Bronchial epithelial cell (primary cell): ENCODE measurements at regions not wholly inside any gene's neighbourhood (a gene's known extent, or its start where the extent isn't known, plus 50 kb on each side); places are given as distances from the start of the nearest gene placed in this dataset.
A peak's percentile ranks its signal among the peaks of the same experiment; 100 is the strongest.

Experiments used
- DNase-seq: peaks from one replicate; pipeline ENCODE4 v3.0.0-alpha.2; 2010; ENCODE audit warnings: low read depth
- FAIRE-seq: peaks from 2 replicates; lab custom pipeline; 2011; peaks lifted over from hg19 to GRCh38; lab: Jason Lieb, UNC
- H3K27me3 ChIP-seq: 2 replicates; pipeline ENCODE4 v1.5.1; 2011; ENCODE audit warnings: low read length; ENCODE audit not compliant: control insufficient read depth, insufficient read depth
- H3K36me3 ChIP-seq: 2 replicates; pipeline ENCODE4 v1.5.1; 2011; ENCODE audit warnings: low read length; ENCODE audit not compliant: control insufficient read depth, insufficient read depth
- H3K4me3 ChIP-seq: 2 replicates; pipeline ENCODE4 v1.5.1; 2011; ENCODE audit warnings: mild to moderate bottlenecking, low read depth, low read length, control low read depth
- TF ChIP-seq, protein P1 (sequence below): IDR thresholded peaks from 2 replicates; pipeline ENCODE4 v1.5.1; 2011; ENCODE audit warnings: mild to moderate bottlenecking, moderate library complexity, low read length, control low read depth, inconsistent platforms; ENCODE audit not compliant: insufficient read depth, severe bottlenecking

GRCh38 chr15:39529457-39529856 is 51.4 kb upstream of the THBS1 start:
- Histone ChIP-seq H3K4me3 (no peak overlapping the region), H3K36me3 (no peaks in the 10 kb centered on the region), H3K27me3 (no peaks in the 10 kb centered on the region)
- TF ChIP-seq, protein P1, sequence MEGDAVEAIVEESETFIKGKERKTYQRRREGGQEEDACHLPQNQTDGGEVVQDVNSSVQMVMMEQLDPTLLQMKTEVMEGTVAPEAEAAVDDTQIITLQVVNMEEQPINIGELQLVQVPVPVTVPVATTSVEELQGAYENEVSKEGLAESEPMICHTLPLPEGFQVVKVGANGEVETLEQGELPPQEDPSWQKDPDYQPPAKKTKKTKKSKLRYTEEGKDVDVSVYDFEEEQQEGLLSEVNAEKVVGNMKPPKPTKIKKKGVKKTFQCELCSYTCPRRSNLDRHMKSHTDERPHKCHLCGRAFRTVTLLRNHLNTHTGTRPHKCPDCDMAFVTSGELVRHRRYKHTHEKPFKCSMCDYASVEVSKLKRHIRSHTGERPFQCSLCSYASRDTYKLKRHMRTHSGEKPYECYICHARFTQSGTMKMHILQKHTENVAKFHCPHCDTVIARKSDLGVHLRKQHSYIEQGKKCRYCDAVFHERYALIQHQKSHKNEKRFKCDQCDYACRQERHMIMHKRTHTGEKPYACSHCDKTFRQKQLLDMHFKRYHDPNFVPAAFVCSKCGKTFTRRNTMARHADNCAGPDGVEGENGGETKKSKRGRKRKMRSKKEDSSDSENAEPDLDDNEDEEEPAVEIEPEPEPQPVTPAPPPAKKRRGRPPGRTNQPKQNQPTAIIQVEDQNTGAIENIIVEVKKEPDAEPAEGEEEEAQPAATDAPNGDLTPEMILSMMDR, result no peak
- FAIRE-seq, result no peak
- DNase-seq, result no peak

DNA sequence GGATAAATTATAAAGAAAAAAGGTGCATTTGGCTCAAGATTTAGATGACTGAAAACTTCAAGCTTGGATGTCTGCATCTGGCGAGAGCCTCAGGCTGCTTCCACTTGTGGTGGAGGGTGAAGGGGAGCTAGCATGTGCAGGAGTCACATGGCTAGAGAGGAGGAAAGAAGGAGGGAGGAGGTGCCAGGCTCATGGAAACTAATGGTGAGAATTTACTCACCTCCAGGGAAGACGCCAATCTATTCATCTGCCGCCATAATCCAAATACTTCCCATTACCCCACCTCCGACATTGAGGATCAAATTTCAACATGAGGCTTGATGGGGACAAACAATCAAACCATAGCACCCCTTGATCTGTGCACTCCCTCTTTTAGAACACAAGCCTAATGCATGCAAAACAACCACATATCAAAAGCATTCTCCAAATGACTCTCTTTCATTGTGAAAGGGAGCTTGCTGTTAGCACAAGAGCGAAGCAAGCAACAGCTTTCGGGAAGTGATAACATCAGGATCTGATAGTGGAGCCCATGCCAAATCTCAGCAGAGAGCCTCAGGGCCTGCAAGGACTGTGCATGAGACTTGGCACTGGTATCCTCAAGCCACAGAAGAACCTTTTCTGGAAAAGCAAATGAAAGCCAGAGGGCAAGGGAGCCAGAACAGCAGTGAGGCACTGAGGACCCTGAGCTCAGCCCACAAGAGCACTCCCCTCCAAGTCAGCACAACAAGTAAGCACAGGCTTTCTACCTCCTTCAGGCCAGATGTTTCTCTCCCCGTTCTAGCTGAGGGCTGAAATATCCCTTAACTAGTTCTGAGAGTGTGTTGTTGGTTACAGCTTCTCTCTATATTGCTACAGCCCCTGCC is 50.2 kb upstream of the THBS1 start:
- DNase-seq (peak; percentile 7), FAIRE-seq (no peak)
- TF ChIP-seq, protein P1, result no peak
- Histone ChIP-seq H3K4me3 (no peak overlapping the region), H3K36me3 (no peaks in the 10 kb centered on the region), H3K27me3 (no peaks in the 10 kb centered on the region)
